ENCODE measurements at regions not wholly inside any gene's neighbourhood (a gene's known extent, or its start where the extent isn't known, plus 50 kb on each side); places are given as distances from the start of the nearest gene placed in this dataset.
"Not testable (repeated sequence)": the region's sequence is repeated elsewhere in the genome, so short reads cannot be mapped to it uniquely, and the experiment has no call there.

DNA sequence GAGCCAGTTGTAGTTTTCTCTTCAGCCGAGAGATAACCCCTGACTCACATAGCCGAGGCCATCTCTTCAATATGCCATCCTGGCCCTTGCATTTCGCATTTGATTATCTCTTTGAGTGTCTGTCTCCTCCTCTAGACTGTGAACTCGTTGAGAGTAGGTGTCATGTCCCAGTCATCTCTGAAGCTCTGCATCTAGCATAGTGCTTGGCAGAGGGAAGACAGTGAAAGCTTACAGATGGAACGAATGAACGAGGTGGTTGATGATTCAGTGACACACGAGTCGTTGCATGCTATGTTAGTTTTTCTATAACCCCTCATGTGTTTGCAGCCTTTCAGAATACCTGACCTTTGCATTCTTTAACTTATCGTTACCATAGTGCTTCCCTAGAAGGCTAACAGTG lies 59.9 kb upstream of the CYRIA start:
- no peak for TF ChIP-seq CTCF (conservative IDR thresholded peaks at IDR 0.05; ENCODE audit: low read depth, low read length)
- no peak overlapping the region for H3K4me3 ChIP-seq (ENCODE audit: low read depth, low read length)
- no peak for DNase-seq (ENCODE audit: low read depth)

DNA sequence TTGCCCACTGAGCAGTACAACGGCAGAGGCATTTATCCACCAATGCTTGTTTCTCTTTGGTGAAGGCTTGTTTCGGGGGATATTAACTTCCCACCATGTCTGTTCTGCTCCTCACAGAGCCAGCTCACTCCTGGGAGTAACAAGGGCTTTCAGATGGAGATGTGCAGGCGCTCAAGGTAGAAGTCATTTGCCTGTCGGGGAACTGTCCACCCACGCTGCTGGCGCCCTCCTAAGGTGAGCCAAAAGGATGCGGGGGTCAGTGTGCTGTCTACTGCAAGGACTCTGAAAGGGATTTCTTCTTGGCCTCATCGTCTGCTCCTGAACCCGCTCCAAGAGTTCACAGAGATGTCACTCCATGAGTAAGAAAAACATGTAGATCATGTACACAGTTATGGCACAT lies 57.0 kb upstream of the CYRIA start:
- DNase-seq (ENCODE audit: low read depth): no peak
- TF ChIP-seq CTCF (conservative IDR thresholded peaks at IDR 0.05; ENCODE audit: low read depth, low read length): peak; percentile 33
- no peak overlapping the region for H3K4me3 ChIP-seq (ENCODE audit: low read depth, low read length)

- H3K4me3 ChIP-seq (ENCODE audit: low read depth, low read length): no peak overlapping the region
- no peak for DNase-seq (ENCODE audit: low read depth)
- TF ChIP-seq CTCF (conservative IDR thresholded peaks at IDR 0.05; ENCODE audit: low read depth, low read length): no peak
These were observed 56.5 kb upstream of the CYRIA start for GRCh38 chr2:16722126-16722525.

DNA sequence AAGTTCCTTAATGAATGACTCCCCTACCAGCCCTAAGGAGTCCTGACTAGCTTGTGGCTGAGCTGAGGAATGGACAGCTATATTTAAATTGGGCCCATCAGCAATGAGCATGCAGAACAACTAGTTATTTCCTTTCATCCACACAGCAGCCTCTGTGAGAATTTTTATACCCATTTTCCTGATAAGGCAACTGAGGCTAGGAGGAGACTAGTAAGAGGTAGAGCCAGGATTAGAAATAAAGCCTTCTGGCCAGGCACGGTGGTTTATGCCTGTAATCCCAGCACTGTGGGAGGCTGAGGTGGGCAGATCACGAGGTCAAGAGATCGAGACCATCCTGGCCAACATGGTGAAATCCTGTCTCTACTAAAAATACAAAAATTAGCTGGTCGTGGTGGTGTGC lies 55.9 kb upstream of the CYRIA start:
- not testable (repeated sequence) for H3K4me3 ChIP-seq (ENCODE audit: low read depth, low read length); DNase-seq (ENCODE audit: low read depth)

GRCh38 chr2:16720737-16721136 lies 55.1 kb upstream of the CYRIA start:
- not testable (repeated sequence) for DNase-seq (ENCODE audit: low read depth)

DNA sequence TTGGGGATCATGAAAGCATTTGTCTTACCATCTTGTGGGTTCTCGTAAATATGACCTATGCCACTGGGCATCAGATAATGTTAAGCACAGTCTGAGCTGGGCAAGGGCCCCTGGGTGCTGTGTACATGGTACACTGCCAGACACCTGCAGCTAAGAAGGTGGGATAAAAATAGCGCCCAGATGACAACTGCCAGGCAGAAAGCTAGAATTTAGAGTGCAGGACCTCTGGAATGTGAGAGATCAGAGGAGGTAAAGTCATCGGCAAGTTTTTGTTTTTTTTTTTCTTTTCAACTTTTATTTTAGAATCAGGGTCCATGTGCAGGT lies 53.8 kb upstream of the CYRIA start:
- no peak for DNase-seq (ENCODE audit: low read depth)
- no peak for TF ChIP-seq CTCF (conservative IDR thresholded peaks at IDR 0.05; ENCODE audit: low read depth, low read length)
- no peak overlapping the region for H3K4me3 ChIP-seq (ENCODE audit: low read depth, low read length)

More at GRCh38 chr2:16720737-16721136, 55.1 kb upstream of the CYRIA start:
- H3K4me3 ChIP-seq (ENCODE audit: low read depth, low read length): not testable (repeated sequence)

DNA sequence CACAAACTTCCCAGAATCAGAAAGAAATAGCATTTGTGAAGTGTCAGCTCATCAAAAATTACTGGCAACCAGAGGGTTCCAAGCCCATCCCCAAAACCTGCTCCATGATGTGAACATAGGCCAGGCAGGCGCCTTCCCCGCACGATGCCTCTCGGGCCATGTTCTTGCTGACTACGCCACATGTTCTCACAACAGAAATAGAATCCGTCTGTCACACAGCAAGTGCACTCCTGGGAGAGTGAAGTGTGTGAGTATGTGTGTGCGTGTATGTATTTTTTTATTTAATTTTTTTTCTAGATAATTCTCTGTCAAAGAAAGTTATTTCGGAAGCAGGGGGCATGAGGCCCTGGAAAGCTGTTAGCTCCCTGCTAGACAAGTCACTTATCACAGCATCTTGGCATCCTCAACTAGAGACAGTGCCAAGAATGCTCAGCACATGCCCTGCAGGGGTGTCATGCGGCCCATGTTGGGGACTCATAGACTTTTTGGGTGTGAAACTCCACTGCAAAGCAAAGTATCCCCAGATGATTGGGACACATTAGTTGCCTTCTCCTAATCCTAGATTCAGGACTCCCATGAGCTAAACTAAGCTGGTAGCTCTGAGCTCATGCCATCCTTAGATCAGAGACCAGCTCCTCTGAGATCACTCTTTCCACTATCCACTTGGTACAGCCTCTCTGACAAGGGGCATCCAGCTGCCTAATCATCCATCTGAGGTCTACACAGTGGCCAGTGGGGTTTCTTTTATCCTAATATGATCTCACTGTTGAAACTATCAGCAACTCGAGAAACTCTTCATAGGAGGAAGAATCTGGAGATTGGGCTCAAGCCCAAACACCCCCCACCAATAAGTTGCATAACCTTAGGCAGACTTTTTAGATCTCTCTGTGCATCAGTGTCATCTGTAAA lies 53.2 kb upstream of the CYRIA start:
- no peak for TF ChIP-seq CTCF (conservative IDR thresholded peaks at IDR 0.05; ENCODE audit: low read depth, low read length)
- H3K4me3 ChIP-seq (ENCODE audit: low read depth, low read length): no peak overlapping the region
- no peak for DNase-seq (ENCODE audit: low read depth)

DNA sequence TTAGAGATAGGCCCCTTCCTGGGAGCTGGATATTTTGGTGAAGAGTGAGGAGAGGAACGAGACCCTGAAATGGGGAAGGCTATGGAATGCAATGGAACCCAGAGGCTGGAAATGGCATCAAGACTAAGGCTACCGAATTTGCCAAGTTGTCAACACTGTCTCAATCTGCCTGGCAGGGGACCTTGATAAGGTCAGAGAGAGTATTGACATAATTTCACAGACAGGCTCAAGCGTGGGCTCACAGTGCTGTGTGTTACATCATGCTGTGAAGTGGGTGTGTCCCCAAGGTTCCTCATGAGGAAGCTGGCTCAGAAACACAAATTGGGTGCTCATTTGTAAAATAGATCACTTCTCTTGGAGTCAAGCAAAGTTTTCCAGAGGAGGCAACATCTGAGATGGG lies 51.8 kb upstream of the CYRIA start:
- DNase-seq (ENCODE audit: low read depth): no peak
- no peak for TF ChIP-seq CTCF (conservative IDR thresholded peaks at IDR 0.05; ENCODE audit: low read depth, low read length)

More for the DNA sequence above, 51.8 kb upstream of the CYRIA start:
- no peak overlapping the region for H3K4me3 ChIP-seq (ENCODE audit: low read depth, low read length)
